ENCODE measurements at regions not wholly inside any gene's neighbourhood (a gene's known extent, or its start where the extent isn't known, plus 50 kb on each side); places are given as distances from the start of the nearest gene placed in this dataset.
"Not testable (repeated sequence)": the region's sequence is repeated elsewhere in the genome, so short reads cannot be mapped to it uniquely, and the experiment has no call there.

DNA sequence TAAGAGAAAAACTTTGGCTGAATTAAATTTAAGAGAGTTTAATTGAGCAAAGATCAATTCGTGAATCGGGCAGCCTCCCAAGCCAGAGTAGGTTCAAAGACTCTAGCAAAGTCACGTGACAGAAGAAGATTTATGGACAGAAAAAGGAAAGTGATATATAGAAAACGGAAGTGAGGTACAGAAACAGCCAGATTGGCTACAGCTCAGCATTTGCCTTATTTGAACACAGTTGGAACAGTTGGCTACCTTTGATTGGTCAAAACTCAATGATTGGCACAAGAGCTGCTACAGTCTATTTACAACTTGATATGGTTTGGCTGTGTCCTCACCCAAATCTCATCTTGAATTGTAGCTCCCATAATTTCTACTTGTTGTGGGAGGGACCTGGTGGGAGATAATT, 102.6 kb downstream of the PLG start:
- H3K27ac Mint-ChIP-seq: no peak overlapping the region
- H3K9me3 Mint-ChIP-seq: peaks cover 47% of the 10 kb centered on the region

DNA sequence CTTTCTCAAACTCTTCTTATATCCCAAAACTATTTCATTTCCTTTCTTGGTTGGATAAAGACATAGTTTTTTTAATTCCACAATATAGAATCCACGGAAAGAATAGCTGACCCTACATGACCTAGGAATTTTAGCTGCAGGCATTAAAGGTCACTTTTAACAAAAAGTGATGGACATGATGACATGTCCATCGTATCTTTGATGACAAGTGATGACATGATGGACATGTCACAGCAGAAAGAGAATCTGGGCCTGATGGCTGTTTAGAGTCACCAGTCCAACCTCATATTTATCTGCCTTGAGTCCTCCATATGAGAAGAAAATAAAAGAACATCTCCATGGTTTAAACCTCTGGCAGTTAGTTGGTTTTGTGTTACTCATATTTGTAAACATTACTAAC, 106.2 kb downstream of the PLG start:
- no peaks in the 10 kb centered on the region for H3K4me1 Mint-ChIP-seq (ENCODE audit: low read depth)
- TF ChIP-seq, protein P1, sequence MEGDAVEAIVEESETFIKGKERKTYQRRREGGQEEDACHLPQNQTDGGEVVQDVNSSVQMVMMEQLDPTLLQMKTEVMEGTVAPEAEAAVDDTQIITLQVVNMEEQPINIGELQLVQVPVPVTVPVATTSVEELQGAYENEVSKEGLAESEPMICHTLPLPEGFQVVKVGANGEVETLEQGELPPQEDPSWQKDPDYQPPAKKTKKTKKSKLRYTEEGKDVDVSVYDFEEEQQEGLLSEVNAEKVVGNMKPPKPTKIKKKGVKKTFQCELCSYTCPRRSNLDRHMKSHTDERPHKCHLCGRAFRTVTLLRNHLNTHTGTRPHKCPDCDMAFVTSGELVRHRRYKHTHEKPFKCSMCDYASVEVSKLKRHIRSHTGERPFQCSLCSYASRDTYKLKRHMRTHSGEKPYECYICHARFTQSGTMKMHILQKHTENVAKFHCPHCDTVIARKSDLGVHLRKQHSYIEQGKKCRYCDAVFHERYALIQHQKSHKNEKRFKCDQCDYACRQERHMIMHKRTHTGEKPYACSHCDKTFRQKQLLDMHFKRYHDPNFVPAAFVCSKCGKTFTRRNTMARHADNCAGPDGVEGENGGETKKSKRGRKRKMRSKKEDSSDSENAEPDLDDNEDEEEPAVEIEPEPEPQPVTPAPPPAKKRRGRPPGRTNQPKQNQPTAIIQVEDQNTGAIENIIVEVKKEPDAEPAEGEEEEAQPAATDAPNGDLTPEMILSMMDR (IDR thresholded peaks at IDR 0.05): no peak
- no peaks in the 10 kb centered on the region for H3K36me3 Mint-ChIP-seq (ENCODE audit: low read depth)
- no peak overlapping the region for H3K27ac Mint-ChIP-seq
- no peak for DNase-seq
- H3K27me3 Mint-ChIP-seq (ENCODE audit: insufficient read depth): no peaks in the 10 kb centered on the region
- H3K4me3 Mint-ChIP-seq: no peak overlapping the region
- H3K9me3 Mint-ChIP-seq: peaks cover 36% of the 10 kb centered on the region

More for the DNA sequence above, 102.6 kb downstream of the PLG start:
- TF ChIP-seq, protein P1 (IDR thresholded peaks at IDR 0.05): no peak
- no peak for DNase-seq
- no peak overlapping the region for H3K4me3 Mint-ChIP-seq
- H3K36me3 Mint-ChIP-seq (ENCODE audit: low read depth): no peaks in the 10 kb centered on the region
- no peaks in the 10 kb centered on the region for H3K27me3 Mint-ChIP-seq (ENCODE audit: insufficient read depth)
- H3K4me1 Mint-ChIP-seq (ENCODE audit: low read depth): no peaks in the 10 kb centered on the region

DNA sequence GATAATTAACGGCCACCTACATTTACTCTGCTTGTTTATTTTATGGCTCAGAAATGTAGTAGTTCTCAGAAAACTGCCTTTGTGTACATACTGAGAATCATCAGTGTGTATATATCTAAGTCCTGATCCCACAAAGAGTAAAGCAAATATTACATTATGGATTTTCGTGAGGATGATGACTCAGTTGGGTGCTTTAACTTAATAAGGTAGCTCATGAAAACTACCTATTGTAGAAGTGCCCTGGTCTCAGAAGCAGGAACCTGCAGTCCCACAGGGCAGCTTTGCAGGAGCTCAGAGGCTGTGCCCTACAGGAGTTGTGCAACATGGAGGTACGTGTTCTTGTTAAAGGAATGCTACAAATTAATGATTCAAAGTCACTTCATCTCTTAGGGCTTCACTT, 108.2 kb downstream of the PLG start:
- DNase-seq: no peak
- Mint-ChIP-seq H3K27ac (no peak overlapping the region), H3K9me3 (peaks cover 25% of the 10 kb centered on the region), H3K27me3 (ENCODE audit: insufficient read depth) (no peaks in the 10 kb centered on the region), H3K4me3 (no peak overlapping the region), H3K4me1 (ENCODE audit: low read depth) (no peaks in the 10 kb centered on the region), H3K36me3 (ENCODE audit: low read depth) (no peaks in the 10 kb centered on the region)
- TF ChIP-seq, protein P1 (IDR thresholded peaks at IDR 0.05): no peak

DNA sequence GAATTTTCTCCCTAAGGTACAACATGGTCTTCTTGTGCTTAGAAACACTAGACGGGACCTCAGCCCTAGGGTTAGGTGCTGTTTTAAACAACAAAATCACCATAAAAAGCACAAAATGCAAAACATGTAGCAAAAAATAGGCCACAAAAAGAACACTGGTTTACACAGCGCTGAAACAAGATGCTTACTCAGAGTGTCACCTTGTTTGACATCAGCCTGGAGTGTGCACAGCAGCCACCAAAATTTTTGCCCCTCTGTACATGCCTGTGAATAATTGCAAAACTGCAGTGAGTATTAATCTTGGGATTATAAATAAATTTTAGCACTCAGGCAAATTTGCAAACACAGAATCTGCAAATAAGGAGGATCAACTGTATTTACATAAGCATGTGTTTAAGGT, 110.1 kb downstream of the PLG start:
- no peak overlapping the region for H3K4me3 Mint-ChIP-seq
- no peaks in the 10 kb centered on the region for H3K27me3 Mint-ChIP-seq (ENCODE audit: insufficient read depth)
- H3K4me1 Mint-ChIP-seq (ENCODE audit: low read depth): no peaks in the 10 kb centered on the region

DNA sequence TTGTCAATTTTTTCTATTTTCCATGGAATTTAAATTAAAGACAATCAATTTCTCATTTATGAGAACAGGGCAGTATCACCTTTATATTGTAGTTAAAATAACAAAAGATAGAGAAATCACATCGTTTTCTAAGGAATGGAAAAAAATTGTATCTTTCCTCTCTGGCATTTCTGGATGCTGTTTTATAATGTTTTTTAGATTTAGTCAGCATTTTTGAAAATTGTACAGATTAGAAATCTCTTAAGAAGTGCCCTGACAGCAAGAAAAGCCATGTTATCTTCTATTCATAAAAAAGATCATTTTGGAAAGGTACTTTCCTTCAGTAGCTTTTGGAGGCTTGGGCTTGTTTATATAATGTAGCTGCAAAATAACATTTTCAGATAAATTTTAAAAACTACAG, 116.9 kb downstream of the PLG start:
- DNase-seq: no peak
- H3K9me3 Mint-ChIP-seq: peaks cover 29% of the 10 kb centered on the region
- H3K4me3 Mint-ChIP-seq: no peak overlapping the region

More for the DNA sequence above, 110.1 kb downstream of the PLG start:
- Mint-ChIP-seq H3K27ac (no peak overlapping the region), H3K9me3 (peaks cover 13% of the 10 kb centered on the region), H3K36me3 (ENCODE audit: low read depth) (no peaks in the 10 kb centered on the region)
- DNase-seq: no peak
- TF ChIP-seq, protein P1 (IDR thresholded peaks at IDR 0.05): no peak

DNA sequence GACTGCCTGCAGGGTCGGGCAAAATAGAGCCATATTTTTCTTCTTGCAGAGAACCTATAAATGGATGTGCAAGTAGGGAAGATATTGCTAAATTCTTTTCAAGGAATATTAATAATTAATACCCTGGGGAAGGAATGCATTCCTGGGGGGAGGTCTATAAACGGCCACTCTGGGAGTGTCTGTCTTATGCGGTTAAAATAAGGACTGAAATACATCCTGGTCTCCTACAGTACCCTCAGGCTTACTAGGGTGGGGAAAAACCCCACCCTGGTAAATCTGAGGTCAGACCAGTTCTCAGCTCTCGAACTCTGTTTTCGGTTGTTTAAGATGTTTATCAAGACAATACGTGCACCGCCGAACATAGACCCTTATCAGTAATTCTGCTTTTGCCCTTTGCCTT, 118.6 kb downstream of the PLG start:
- H3K4me1 Mint-ChIP-seq (ENCODE audit: low read depth); H3K27ac Mint-ChIP-seq; H3K27me3 Mint-ChIP-seq (ENCODE audit: insufficient read depth); DNase-seq; H3K36me3 Mint-ChIP-seq (ENCODE audit: low read depth); H3K4me3 Mint-ChIP-seq: not testable (repeated sequence)
- peaks cover 29% of the 10 kb centered on the region for H3K9me3 Mint-ChIP-seq

More for the DNA sequence above, 116.9 kb downstream of the PLG start:
- no peak overlapping the region for H3K27ac Mint-ChIP-seq
- no peaks in the 10 kb centered on the region for H3K4me1 Mint-ChIP-seq (ENCODE audit: low read depth)
- H3K27me3 Mint-ChIP-seq (ENCODE audit: insufficient read depth): no peaks in the 10 kb centered on the region
- TF ChIP-seq, protein P1 (IDR thresholded peaks at IDR 0.05): no peak
- H3K36me3 Mint-ChIP-seq (ENCODE audit: low read depth): peaks cover 6% of the 10 kb centered on the region; the same call in 1 of the 2 replicates

Data from HFFc6 (cell line).